ENCODE measurements at regions not wholly inside any gene's neighbourhood (a gene's known extent, or its start where the extent isn't known, plus 50 kb on each side); places are given as distances from the start of the nearest gene placed in this dataset.
"Not testable (repeated sequence)": the region's sequence is repeated elsewhere in the genome, so short reads cannot be mapped to it uniquely, and the experiment has no call there.

DNA sequence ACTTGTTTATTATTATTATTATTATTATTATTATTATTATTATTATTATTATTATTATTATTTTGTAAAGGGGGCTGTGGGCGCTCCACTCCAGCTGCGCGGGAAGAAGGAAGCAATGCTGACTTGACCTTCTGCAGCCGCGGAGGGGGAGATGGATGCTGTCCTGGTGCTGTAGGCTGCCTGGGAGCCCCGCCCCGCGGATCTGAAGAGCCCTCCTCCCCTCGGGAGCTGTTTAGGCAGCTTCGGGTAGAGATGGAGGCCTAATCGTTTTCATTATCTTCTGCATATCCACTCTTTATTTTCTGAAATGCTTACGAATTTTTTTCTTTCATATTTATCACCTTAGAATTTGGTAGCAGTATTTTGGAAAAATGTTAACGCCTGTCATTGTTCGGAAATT, 101.2 kb upstream of the KLF6 start:
- no peak for DNase-seq

DNA sequence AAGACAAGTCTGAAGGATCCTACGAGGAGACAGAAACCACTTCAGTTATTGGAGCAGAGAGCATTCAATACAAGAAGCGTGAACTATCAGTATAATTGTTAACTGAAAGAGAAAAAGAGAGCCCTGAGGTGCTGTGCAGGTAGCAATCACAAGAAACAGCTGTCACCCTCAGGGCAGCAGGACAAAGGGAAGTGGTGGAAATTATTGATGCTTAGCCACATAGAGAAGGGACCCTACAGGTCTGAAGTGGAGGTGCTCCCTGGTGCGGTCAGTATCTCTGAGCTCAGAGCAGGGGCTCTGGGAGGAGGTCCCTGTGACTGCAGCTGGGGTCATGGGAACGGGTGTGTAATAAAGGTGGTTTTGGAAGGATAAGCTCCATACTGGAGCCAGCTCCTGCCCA, 97.8 kb upstream of the KLF6 start:
- no peak for DNase-seq

- no peak for DNase-seq
These were observed 96.6 kb upstream of the KLF6 start for GRCh38 chr10:3881622-3882021.

DNA sequence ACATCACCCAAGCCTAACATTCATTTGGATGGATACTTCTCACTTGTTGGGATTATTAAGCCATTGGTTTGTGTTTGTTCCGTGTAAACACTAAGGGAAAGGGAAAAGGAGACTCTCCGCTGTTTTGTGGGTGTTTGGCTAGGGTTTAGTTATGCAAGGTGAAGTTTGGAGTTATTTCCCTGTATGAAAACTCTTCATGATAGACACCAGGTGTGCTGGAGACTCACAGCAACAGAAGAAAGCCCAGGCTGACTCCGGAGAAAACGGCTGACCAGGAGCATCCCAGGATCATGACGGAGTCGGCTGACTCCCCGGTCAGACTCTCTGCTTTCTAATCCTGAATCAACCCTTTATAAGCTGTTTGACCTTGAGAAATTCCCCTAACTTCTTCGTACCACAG, 94.1 kb upstream of the KLF6 start:
- no peak for DNase-seq

- DNase-seq = no peak
These were observed 92.4 kb upstream of the KLF6 start for GRCh38 chr10:3877211-3878000.

DNA sequence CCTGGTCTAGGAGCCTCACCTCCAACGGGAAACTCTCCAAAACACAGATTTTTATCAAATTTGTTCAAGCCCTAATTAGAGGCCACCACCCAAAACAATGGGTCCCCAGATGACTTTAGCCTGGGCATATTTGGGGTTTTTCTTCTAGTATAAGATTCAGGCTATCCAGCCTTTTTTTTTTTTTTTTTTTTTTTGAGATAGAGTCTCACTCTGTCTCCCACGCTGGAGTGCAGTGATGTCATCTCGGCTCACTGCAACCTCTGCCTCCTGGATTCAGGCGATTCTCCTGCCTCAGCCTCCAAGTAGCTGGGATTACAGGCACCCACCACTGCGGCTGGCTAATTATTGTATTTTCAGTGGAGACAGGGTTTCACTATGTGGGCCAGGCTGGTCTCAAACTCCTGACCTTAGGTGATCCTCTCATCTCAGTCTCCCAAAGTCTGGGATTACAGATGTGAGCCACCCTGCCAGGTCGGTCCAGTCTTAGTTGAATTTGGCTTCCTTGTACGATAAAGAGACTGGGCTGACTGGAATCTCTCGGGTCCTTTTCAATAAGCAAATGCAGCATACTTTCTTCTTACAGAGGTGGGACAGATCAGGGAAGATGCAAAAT, 91.4 kb upstream of the KLF6 start:
- DNase-seq = no peak

- no peak for DNase-seq
These were observed 90.8 kb upstream of the KLF6 start for GRCh38 chr10:3875842-3876235.

DNA sequence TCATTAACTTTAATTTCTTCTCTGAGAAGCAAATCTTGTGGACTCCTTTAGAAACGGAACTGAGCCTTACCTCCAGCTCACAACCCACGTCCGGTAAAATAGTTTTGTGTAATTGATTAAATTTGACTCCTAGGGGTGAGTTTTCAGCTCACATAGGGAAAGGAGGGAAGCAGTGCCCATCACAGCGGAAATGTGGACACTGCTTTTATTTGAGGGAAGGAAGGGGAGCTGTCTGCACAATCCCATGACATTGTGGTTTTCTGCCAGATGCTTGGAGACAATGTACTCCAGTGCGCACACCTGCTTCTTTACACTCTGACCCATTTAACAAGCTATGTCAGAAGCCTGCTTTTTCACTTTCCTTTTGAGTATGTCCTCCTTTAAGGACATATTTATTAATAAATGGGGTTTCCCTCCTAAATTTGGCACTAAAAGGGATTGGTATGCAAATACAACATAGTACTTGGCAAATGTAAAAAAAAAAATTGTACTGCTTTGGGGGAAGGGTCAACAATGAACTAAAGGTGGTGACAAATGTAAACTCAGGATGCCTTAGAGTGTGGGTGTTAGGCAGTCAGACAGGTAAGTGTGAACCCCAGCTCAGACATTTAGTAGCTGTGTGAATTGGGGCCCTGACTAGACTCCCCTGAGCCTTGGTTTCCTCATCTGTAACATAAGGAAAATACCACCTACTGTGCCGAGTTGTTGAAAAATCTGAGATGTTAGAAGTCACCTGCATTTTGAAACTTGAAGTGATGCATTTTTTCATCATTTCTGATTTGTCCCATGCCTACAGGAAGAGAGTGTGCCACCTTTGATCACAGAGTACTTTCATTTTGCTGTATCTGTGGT, 90.2 kb upstream of the KLF6 start:
- DNase-seq = no peak

DNA sequence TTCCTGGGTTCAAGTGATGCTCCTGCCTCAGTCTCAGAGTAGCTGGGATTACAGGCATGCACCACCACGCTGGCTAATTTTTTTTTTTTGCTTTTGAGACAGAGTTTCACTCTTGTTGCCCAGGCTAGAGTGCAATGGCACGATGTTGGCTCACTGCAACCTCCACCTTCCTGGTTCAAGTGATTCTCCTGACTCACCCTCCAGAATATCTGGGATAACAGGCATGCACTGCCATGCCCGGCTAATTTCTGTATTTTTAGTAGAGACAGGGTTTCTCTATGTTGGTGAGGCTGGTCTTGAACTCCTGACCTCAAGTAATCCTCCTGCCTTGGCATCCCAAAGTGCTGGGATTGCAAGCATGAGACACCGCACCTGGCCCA, 89.6 kb upstream of the KLF6 start:
- DNase-seq = not testable (repeated sequence)

DNA sequence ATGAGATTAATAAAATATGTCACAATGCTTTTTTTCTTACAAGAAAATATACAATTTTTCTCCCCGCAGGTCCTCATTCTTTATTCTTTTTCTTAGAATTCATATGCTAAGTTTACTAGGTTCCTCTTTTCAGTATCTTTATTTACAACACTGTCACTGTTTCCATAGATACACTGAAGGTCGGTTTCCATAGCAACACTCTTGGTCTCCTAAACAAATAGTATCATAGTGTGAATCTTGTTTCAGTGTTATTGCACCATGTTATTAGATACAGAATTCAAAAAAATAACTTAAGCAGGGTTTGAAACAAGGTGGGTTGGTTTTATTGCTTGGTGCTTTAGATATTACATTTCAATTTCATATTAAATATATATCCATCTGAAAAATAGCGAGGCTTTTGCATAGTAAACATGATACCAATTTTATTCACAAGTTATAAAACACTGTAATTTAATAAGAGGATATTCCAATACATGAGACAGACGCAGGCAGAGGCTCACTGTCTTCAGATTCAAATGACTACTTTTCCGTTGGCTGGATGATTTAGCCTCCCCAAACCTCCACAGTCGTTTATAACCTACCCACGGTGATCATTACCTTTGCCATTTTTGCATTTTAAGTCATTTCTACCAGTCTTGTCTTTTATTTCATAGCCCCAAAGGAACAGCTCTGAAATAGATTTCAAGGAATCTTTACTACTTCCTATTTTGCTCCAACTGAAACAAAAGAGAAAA, 88.9 kb upstream of the KLF6 start:
- DNase-seq = no peak

- no peak for DNase-seq
These were observed 87.8 kb upstream of the KLF6 start for GRCh38 chr10:3872712-3873329.

- DNase-seq = no peak
These were observed 86.5 kb upstream of the KLF6 start for GRCh38 chr10:3871424-3871996.

GRCh38 chr10:3869036-3869435, 84.0 kb upstream of the KLF6 start:
- no peak for DNase-seq

DNA sequence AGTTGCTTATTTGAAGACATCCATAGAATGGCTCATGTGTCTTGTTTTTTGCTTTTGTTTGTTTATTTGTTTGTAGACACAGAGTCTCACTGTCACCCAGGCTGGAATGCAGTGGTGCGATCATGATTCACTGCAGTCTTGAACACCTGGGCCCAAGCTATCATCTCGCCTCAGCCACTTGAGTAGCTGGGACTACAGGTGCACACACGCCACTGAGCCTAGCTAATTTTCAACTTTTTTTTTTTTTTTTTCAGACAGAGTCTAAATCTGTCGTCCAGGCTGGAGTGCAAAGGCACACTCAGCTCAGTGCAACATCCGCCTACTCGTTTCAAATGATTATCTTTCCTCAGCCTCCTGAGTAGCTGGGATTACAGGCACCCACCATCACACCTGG, 83.3 kb upstream of the KLF6 start:
- DNase-seq = no peak

DNA sequence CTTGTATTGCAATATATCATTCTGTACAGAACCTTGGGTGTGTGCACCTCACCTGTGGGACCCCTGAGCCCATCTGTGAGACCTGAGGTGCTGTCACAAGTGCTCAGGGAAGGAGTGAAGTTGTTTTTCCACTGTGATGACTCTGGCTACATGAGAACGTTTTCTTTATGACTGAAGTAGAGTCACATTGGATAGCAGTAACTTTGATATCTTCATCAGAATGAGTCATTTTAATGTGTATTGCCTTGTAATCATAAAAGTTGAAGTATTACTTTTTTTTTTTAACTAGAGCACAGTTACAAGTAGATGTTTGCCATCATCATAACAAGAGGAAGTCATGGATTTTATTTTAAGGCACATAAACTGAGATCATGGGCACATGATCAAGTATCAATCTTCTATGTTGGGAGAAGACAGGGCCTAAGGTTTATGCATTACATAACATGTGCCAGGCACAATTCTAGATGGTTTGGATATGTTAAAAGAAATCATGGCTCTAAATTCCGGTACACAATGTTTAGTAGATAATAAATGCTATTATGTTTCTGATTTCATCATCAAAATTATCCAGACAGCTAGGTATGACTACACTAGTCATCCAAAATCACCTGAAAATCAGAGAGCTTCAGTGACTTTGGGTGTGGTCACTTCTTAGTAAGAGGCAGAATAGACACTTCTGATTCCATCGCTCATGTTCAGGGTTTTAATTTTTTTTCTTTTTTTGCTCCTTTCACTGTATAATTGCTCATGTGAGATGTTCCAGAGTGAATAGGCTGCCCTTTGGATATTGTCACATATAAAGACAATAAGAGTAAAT, 82.7 kb upstream of the KLF6 start:
- no peak for DNase-seq

- no peak for DNase-seq
These were observed 81.3 kb upstream of the KLF6 start for GRCh38 chr10:3866332-3866731.

DNA sequence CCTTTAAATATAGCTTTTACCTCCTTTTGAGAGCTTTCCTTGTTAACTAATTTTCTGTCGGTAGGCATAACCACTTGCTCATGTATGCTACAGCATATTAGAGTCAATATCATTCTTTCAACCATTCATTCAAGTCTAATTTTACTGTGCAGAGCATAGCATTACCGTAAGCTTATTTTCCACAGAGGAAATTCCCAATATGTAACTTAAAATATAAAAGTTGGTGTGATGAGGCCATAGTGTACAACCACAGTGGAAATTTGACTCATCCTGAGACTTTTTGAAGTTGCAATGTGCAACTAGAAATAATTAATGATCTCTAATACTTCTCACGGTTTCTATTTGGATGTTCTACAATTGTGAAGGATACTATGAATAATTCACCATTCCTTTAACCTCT, 80.6 kb upstream of the KLF6 start:
- DNase-seq = no peak

DNA sequence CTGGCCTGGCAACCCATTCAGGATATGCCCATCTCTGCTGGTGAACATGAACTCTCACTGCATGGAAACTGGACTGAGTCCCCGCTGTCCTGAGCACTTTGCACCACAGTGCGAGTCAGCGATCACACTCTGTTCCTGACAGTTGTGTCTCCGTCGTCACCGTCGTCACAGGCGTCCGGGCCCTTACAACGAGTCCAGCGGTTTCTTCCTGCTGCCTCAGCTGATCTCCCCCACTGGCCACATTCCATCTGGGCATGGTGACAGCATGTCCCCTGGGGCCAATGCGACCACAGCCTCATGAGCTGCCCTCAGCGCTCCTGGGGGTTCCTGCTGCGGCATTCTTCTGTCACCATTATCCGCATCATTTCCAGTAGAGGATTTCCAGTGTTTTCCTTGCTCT, 76.8 kb upstream of the KLF6 start:
- no peak for DNase-seq

DNA sequence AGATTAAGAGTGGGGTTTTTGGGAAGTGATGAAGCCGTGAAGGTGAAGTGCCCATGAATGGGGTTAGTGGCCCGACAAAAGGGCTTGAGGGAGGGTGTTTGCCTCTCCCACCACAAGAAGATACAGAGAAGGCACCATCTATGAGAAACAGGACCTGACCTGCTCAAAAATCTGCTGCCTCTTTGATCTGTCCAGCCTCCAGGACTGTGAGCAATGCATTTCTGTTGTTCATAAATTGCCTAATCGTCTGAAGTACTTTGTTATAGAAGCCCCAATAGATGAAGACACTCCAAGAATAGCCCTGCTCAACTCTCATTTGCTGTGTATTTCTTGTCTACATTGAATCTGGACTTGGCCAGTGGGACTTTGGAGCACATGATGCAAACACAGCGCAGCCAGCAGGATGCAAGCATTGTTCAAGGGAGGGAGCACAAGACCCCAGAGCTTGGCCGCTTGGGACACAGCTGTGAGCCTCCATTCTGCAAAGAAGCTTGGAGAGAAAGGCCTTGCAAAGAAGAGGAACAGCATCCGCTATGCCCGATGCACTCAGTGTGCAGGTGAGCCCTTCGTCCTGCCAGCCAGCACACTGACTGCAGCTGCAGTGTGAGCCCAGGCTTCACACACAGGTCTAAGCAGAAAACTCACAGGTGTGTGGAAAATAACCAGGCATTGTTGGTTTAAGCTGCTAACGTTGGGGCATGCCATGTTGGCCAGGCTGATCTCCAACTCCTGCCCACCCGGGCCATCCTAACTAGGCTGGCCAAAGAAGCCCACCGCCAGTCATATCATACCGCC, 73.2 kb upstream of the KLF6 start:
- DNase-seq = no peak

DNA sequence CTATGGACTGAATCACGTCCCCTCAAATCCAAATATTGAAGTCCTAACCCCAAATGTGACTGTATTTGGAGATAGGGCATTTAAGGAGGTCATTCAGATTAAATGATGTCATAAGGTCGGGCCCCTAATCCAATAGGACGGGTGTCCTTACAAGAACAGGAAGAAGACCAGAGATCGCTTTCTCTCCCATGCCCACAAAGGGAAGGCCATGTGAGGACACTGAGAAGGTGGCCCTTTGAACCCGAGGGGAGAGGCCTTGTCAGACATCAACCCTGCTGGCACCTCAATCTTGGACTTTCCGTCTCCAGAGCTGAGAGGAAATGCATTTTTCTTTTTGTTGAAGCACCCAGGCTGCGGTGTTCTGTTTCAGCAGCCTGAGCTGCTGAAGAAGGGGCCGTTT, 72.3 kb upstream of the KLF6 start:
- DNase-seq = no peak

GRCh38 chr10:3856593-3856992, 71.6 kb upstream of the KLF6 start:
- no peak for DNase-seq

Measured in cerebellar nuclear complex (tissue), 1 donor.